GM12874 (cell line): ENCODE measurements at regions not wholly inside any gene's neighbourhood (a gene's known extent, or its start where the extent isn't known, plus 50 kb on each side); places are given as distances from the start of the nearest gene placed in this dataset.

Experiments used
- TF ChIP-seq, protein P1 (sequence below): IDR thresholded peaks from 2 replicates; pipeline ENCODE4 v1.5.1; 2011; ENCODE audit warnings: low read depth, mild to moderate bottlenecking, control low read depth, low read length, moderate library complexity; ENCODE audit not compliant: insufficient read depth

DNA sequence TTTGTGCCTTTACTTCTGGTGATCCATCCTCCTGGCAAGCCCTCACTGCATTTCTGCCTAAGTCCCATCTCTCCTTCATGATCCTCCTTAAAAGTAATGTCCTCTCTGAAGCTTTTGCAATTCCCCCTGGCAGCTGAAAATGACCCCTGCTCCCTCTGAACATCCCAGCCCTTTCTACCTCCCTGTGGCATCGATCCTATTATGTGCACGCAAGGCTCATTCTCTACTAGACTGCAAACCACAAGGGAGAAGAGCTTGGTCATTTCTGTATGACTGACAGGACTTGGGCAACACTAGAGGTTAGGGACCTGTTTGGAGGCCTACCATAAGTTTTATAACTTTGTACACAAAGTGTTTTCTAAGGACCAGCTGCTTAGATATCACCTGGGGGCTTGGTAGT, 50.8 kb upstream of the RAP2C start:
- TF ChIP-seq, protein P1, sequence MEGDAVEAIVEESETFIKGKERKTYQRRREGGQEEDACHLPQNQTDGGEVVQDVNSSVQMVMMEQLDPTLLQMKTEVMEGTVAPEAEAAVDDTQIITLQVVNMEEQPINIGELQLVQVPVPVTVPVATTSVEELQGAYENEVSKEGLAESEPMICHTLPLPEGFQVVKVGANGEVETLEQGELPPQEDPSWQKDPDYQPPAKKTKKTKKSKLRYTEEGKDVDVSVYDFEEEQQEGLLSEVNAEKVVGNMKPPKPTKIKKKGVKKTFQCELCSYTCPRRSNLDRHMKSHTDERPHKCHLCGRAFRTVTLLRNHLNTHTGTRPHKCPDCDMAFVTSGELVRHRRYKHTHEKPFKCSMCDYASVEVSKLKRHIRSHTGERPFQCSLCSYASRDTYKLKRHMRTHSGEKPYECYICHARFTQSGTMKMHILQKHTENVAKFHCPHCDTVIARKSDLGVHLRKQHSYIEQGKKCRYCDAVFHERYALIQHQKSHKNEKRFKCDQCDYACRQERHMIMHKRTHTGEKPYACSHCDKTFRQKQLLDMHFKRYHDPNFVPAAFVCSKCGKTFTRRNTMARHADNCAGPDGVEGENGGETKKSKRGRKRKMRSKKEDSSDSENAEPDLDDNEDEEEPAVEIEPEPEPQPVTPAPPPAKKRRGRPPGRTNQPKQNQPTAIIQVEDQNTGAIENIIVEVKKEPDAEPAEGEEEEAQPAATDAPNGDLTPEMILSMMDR, result no peak
